ENCODE measurements at regions not wholly inside any gene's neighbourhood (a gene's known extent, or its start where the extent isn't known, plus 50 kb on each side); places are given as distances from the start of the nearest gene placed in this dataset.

DNA sequence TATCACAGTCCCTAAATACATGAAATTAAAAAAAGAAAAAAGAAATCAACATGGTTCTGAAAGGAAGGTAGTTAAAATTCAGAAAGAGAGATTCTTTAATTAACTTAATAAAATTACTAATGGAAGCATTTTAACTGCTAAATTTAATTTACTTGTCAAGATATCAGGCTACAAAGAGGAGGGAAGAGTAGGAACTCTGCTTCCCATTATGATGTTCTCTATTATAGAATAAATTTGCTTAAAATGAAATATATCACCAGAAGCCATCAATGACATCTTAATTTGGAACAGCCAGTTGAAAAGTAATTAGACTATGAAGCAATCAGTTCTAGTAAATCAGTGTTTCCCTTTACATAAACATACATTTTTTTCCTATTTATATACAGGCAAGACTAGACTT is 611.8 kb upstream of the FANCL start:
- TF ChIP-seq ZNF565 (CRISPR knock-in tag; conservative IDR thresholded peaks at IDR 0.05; ENCODE audit: low read depth) (no peak), RARB (CRISPR knock-in tag; IDR thresholded peaks at IDR 0.05) (no peak), ZC3H10 (CRISPR knock-in tag; IDR thresholded peaks at IDR 0.05) (no peak), TCF4 (CRISPR knock-in tag; IDR thresholded peaks at IDR 0.05; ENCODE audit: borderline replicate concordance) (peak; percentile 76; the same call in 1 of the 2 replicates), ARNTL (CRISPR knock-in tag; IDR thresholded peaks at IDR 0.05; ENCODE audit: borderline replicate concordance, low read depth) (no peak), ISL1 (CRISPR knock-in tag; IDR thresholded peaks at IDR 0.05) (peak; percentile 60), CSDC2 (CRISPR knock-in tag; IDR thresholded peaks at IDR 0.05) (no peak), ZFP30 (CRISPR knock-in tag; IDR thresholded peaks at IDR 0.05) (no peak)
- TF ChIP-seq, protein P1, sequence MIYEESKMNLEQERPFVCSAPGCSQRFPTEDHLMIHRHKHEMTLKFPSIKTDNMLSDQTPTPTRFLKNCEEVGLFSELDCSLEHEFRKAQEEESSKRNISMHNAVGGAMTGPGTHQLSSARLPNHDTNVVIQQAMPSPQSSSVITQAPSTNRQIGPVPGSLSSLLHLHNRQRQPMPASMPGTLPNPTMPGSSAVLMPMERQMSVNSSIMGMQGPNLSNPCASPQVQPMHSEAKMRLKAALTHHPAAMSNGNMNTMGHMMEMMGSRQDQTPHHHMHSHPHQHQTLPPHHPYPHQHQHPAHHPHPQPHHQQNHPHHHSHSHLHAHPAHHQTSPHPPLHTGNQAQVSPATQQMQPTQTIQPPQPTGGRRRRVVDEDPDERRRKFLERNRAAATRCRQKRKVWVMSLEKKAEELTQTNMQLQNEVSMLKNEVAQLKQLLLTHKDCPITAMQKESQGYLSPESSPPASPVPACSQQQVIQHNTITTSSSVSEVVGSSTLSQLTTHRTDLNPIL (CRISPR knock-in tag; IDR thresholded peaks at IDR 0.05; ENCODE audit: low read depth): no peak
- no peak for ATAC-seq

DNA sequence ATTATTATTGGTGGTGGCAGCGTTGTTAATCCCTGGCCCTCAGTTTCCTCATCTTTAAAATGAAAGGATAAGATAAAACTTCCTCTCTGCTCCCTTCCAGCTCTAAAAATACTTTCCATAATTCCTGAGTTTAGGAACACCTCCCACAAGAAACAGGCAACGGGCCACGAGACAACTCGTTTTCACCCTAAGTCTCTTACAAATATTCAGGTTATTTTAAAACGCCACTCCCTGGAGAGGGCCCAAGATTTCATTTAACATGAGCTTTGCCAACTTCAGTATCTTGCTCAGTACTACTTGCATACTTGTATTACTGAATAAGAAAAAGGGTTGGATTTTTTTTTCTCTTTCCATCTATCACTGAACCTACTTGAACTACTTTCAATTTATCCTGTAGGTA is 611.1 kb upstream of the FANCL start:
- TF ChIP-seq ZNF8 (CRISPR knock-in tag; IDR thresholded peaks at IDR 0.05) (no peak), ESRRG (CRISPR knock-in tag; IDR thresholded peaks at IDR 0.05) (no peak), ARNTL (CRISPR knock-in tag; IDR thresholded peaks at IDR 0.05; ENCODE audit: borderline replicate concordance, low read depth) (no peak)
- no peak for ATAC-seq

DNA sequence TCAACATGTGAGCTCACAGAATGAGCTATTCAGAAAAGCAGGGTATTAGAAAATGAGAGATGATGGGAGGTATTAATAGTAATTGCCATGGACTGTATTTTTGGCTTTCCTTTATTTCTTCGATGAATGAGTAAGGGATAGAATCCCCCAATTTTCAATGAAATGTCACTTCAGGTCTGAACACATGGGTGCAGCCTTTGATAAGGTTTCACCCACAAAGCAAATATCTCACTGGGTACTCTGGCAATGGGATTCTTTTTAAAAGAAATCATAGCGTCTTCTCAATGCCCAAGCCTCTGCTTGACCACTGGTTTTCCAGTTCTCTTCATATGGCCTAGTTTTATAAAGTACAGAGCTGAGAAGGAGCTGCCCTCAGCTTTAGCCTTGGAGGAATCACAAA is 610.5 kb upstream of the FANCL start:
- no peak for ATAC-seq
- TF ChIP-seq, protein P2, sequence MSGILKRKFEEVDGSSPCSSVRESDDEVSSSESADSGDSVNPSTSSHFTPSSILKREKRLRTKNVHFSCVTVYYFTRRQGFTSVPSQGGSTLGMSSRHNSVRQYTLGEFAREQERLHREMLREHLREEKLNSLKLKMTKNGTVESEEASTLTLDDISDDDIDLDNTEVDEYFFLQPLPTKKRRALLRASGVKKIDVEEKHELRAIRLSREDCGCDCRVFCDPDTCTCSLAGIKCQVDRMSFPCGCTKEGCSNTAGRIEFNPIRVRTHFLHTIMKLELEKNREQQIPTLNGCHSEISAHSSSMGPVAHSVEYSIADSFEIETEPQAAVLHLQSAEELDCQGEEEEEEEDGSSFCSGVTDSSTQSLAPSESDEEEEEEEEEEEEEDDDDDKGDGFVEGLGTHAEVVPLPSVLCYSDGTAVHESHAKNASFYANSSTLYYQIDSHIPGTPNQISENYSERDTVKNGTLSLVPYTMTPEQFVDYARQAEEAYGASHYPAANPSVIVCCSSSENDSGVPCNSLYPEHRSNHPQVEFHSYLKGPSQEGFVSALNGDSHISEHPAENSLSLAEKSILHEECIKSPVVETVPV (CRISPR knock-in tag; IDR thresholded peaks at IDR 0.05): no peak

DNA sequence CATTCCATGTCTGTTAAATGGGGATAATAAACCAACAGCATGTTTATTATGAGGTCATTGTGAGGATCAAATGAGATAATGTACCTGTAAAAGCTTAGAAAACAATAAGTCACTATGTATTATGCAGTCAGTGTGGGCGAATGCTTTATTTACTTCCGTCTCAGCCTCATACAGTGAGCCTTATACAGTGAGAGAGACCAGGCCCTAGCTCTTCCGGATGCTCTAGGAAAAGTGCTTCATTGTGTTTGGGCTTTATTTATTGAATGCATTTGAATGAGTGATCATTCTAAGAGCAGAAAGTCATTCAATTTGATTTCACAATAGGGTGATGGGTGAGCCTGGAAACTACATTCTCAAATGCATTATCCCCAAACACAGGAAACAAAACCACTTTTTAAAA is 603.9 kb upstream of the FANCL start:
- no peak for TF ChIP-seq OSR1 (CRISPR knock-in tag; IDR thresholded peaks at IDR 0.05)
- no peak for TF ChIP-seq ZFP30 (CRISPR knock-in tag; IDR thresholded peaks at IDR 0.05)
- no peak for TF ChIP-seq ZC3H10 (CRISPR knock-in tag; IDR thresholded peaks at IDR 0.05)
- TF ChIP-seq, protein P3, sequence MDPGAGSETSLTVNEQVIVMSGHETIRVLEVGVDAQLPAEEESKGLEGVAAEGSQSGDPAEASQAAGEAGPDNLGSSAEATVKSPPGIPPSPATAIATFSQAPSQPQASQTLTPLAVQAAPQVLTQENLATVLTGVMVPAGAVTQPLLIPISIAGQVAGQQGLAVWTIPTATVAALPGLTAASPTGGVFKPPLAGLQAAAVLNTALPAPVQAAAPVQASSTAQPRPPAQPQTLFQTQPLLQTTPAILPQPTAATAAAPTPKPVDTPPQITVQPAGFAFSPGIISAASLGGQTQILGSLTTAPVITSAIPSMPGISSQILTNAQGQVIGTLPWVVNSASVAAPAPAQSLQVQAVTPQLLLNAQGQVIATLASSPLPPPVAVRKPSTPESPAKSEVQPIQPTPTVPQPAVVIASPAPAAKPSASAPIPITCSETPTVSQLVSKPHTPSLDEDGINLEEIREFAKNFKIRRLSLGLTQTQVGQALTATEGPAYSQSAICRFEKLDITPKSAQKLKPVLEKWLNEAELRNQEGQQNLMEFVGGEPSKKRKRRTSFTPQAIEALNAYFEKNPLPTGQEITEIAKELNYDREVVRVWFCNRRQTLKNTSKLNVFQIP (CRISPR knock-in tag; IDR thresholded peaks at IDR 0.05; ENCODE audit: borderline replicate concordance, low read depth): no peak
- no peak for TF ChIP-seq PPARA (CRISPR knock-in tag; IDR thresholded peaks at IDR 0.05; ENCODE audit: borderline replicate concordance)
- no peak for TF ChIP-seq BACH2 (CRISPR knock-in tag; IDR thresholded peaks at IDR 0.05; ENCODE audit: borderline replicate concordance)
- TF ChIP-seq, protein P1 (CRISPR knock-in tag; IDR thresholded peaks at IDR 0.05; ENCODE audit: low read depth): no peak
- no peak for TF ChIP-seq ZNF565 (CRISPR knock-in tag; conservative IDR thresholded peaks at IDR 0.05; ENCODE audit: low read depth)
- TF ChIP-seq GLIS3 (CRISPR knock-in tag; IDR thresholded peaks at IDR 0.05): no peak
- no peak for TF ChIP-seq TCF4 (CRISPR knock-in tag; IDR thresholded peaks at IDR 0.05; ENCODE audit: borderline replicate concordance)
- no peak for TF ChIP-seq ISL1 (CRISPR knock-in tag; IDR thresholded peaks at IDR 0.05)
- TF ChIP-seq, protein P4, sequence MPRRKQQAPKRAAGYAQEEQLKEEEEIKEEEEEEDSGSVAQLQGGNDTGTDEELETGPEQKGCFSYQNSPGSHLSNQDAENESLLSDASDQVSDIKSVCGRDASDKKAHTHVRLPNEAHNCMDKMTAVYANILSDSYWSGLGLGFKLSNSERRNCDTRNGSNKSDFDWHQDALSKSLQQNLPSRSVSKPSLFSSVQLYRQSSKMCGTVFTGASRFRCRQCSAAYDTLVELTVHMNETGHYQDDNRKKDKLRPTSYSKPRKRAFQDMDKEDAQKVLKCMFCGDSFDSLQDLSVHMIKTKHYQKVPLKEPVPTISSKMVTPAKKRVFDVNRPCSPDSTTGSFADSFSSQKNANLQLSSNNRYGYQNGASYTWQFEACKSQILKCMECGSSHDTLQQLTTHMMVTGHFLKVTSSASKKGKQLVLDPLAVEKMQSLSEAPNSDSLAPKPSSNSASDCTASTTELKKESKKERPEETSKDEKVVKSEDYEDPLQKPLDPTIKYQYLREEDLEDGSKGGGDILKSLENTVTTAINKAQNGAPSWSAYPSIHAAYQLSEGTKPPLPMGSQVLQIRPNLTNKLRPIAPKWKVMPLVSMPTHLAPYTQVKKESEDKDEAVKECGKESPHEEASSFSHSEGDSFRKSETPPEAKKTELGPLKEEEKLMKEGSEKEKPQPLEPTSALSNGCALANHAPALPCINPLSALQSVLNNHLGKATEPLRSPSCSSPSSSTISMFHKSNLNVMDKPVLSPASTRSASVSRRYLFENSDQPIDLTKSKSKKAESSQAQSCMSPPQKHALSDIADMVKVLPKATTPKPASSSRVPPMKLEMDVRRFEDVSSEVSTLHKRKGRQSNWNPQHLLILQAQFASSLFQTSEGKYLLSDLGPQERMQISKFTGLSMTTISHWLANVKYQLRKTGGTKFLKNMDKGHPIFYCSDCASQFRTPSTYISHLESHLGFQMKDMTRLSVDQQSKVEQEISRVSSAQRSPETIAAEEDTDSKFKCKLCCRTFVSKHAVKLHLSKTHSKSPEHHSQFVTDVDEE (CRISPR knock-in tag; IDR thresholded peaks at IDR 0.05): no peak
- TF ChIP-seq ESRRG (CRISPR knock-in tag; IDR thresholded peaks at IDR 0.05): no peak
- TF ChIP-seq CSDC2 (CRISPR knock-in tag; IDR thresholded peaks at IDR 0.05): no peak
- ATAC-seq: no peak
